Hepatocyte (in vitro differentiated cells): ENCODE measurements at regions not wholly inside any gene's neighbourhood (a gene's known extent, or its start where the extent isn't known, plus 50 kb on each side); places are given as distances from the start of the nearest gene placed in this dataset.

Source experiments
- DNase-seq: peaks from one replicate; pipeline ENCODE4 v3.0.0-alpha.2; 2016; ENCODE audit warnings: low spot score
- H2AFZ ChIP-seq: fragments of 200-600 bp; sonication (generic); 2 replicates; pipeline ENCODE4 v1.6.0; 2016; ENCODE audit warnings: antibody characterized with exemption, mild to moderate bottlenecking
- H3K27ac ChIP-seq: fragments of 200-600 bp; sonication (generic); 2 replicates; pipeline ENCODE4 v1.5.1; 2016; ENCODE audit warnings: mild to moderate bottlenecking
- H3K27me3 ChIP-seq: fragments of 200-600 bp; sonication (generic); 2 replicates; pipeline ENCODE4 v1.6.1; 2016
- H3K36me3 ChIP-seq: fragments of 200-600 bp; sonication (generic); replicated peaks from 2 replicates; pipeline ENCODE4 v1.5.1; 2016; ENCODE audit warnings: low read depth; ENCODE audit not compliant: insufficient read depth
- H3K4me1 ChIP-seq: fragments of 200-600 bp; sonication (generic); 2 replicates; pipeline ENCODE4 v1.5.1; 2016; ENCODE audit warnings: mild to moderate bottlenecking, moderate library complexity; ENCODE audit not compliant: insufficient read depth
- H3K4me2 ChIP-seq: fragments of 200-600 bp; sonication (generic); 2 replicates; pipeline ENCODE4 v1.6.0; 2016
- H3K4me3 ChIP-seq: fragments of 200-600 bp; sonication (generic); 2 replicates; pipeline ENCODE4 v1.5.1; 2016; ENCODE audit warnings: mild to moderate bottlenecking
- H3K79me2 ChIP-seq: fragments of 200-600 bp; sonication (generic); 2 replicates; pipeline ENCODE4 v1.6.0; 2017; ENCODE audit warnings: mild to moderate bottlenecking
- H3K9me2 ChIP-seq: fragments of 200-600 bp; sonication (generic); replicated peaks from 2 replicates; pipeline ENCODE4 v1.6.0; 2017; ENCODE audit warnings: mild to moderate bottlenecking; ENCODE audit not compliant: insufficient read depth
- H3K9me3 ChIP-seq: fragments of 200-600 bp; sonication (generic); 2 replicates; pipeline ENCODE4 v1.5.1; 2016; ENCODE audit warnings: low read depth, mild to moderate bottlenecking
- H4K20me1 ChIP-seq: fragments of 200-600 bp; sonication (generic); 2 replicates; pipeline ENCODE4 v1.6.0; 2016; ENCODE audit warnings: mild to moderate bottlenecking; ENCODE audit not compliant: insufficient read depth, poor library complexity, severe bottlenecking
- CTCF ChIP-seq: fragments of 200-600 bp; sonication (generic); IDR thresholded peaks from 2 replicates; pipeline ENCODE4 v1.5.1; 2016; ENCODE audit warnings: antibody characterized with exemption, mild to moderate bottlenecking; ENCODE audit not compliant: poor library complexity
- EZH2 ChIP-seq: fragments of 200-600 bp; sonication (generic); IDR thresholded peaks from 2 replicates; pipeline ENCODE4 v1.6.1; 2016; ENCODE audit warnings: antibody characterized with exemption, mild to moderate bottlenecking, borderline replicate concordance
- EZH2phosphoT487 ChIP-seq: fragments of 200-600 bp; sonication (generic); IDR thresholded peaks from one replicate; pipeline ENCODE4 v1.6.1; 2018; ENCODE audit warnings: antibody characterized with exemption, mild to moderate bottlenecking, low read depth, moderate library complexity; ENCODE audit not compliant: unreplicated experiment, severe bottlenecking
- WGBS: methylation state at CpG from one replicate; pipeline ENCODE4 v1.1.6; 2016; ENCODE audit warnings: low lambda C conversion rate; ENCODE audit errors: missing lambda C conversion rate; 5-methylcytosine and 5-hydroxymethylcytosine counted together

- Histone ChIP-seq H3K4me2 (no peak overlapping the region), H3K79me2 (no peaks in the 10 kb centered on the region), H3K36me3 (no peaks in the 10 kb centered on the region), H3K9me3 (no peaks in the 10 kb centered on the region), H3K27me3 (no peaks in the 10 kb centered on the region), H3K9me2 (no peaks in the 10 kb centered on the region), H3K4me1 (no peaks in the 10 kb centered on the region), H3K27ac (no peak overlapping the region), H2AFZ (no peak overlapping the region), H4K20me1 (no peaks in the 10 kb centered on the region), H3K4me3 (no peak overlapping the region)
- WGBS: 87% methylated on average over 4 of the region's 4 CpGs
- TF ChIP-seq EZH2phosphoT487 (no peak), CTCF (no peak), EZH2 (no peak)
- no peak for DNase-seq
Observed at GRCh38 chr7:114302858-114303257, 111.8 kb upstream of the FOXP2 start.

- H3K9me2 ChIP-seq: no peaks in the 10 kb centered on the region
- no peaks in the 10 kb centered on the region for H4K20me1 ChIP-seq
- H3K4me1 ChIP-seq: no peaks in the 10 kb centered on the region
- H3K36me3 ChIP-seq: no peaks in the 10 kb centered on the region
- no peak overlapping the region for H3K27ac ChIP-seq
- TF ChIP-seq EZH2phosphoT487 (no peak), EZH2 (no peak), CTCF (no peak)
- DNase-seq: no peak
- 88% methylated on average over 4 of the region's 4 CpGs for WGBS
- no peak overlapping the region for H3K4me2 ChIP-seq
- no peak overlapping the region for H2AFZ ChIP-seq
- no peaks in the 10 kb centered on the region for H3K27me3 ChIP-seq
- no peaks in the 10 kb centered on the region for H3K79me2 ChIP-seq
- no peaks in the 10 kb centered on the region for H3K9me3 ChIP-seq
- no peak overlapping the region for H3K4me3 ChIP-seq
Observed at GRCh38 chr7:114298011-114298410, 116.6 kb upstream of the FOXP2 start.

- H2AFZ ChIP-seq: no peak overlapping the region
- H4K20me1 ChIP-seq: no peaks in the 10 kb centered on the region
- no peak overlapping the region for H3K4me2 ChIP-seq
Observed at GRCh38 chr7:114297121-114297520, 117.5 kb upstream of the FOXP2 start.

More at GRCh38 chr7:114297121-114297520, 117.5 kb upstream of the FOXP2 start:
- no peaks in the 10 kb centered on the region for H3K9me3 ChIP-seq
- H3K36me3 ChIP-seq: no peaks in the 10 kb centered on the region
- H3K27ac ChIP-seq: no peak overlapping the region
- no peaks in the 10 kb centered on the region for H3K79me2 ChIP-seq
- no peak for DNase-seq
- no peak overlapping the region for H3K4me3 ChIP-seq
- H3K27me3 ChIP-seq: no peaks in the 10 kb centered on the region
- no peaks in the 10 kb centered on the region for H3K9me2 ChIP-seq
- TF ChIP-seq CTCF (no peak), EZH2 (no peak)
- no peaks in the 10 kb centered on the region for H3K4me1 ChIP-seq
- WGBS: 97% methylated on average over 16 of the region's 16 CpGs
